CD14-positive monocyte (primary cell): ENCODE measurements at regions not wholly inside any gene's neighbourhood (a gene's known extent, or its start where the extent isn't known, plus 50 kb on each side); places are given as distances from the start of the nearest gene placed in this dataset.

Source experiments
- DNase-seq, 3 donors: peaks; one replicate each; pipeline ENCODE4 v3.0.0-alpha.2; 2011 to 2022
- H2AFZ ChIP-seq: 2 replicates; pipeline ENCODE4 v1.6.0; 2012; ENCODE audit warnings: mild to moderate bottlenecking, low read depth, low read length, inconsistent platforms; ENCODE audit not compliant: insufficient read depth, poor library complexity, severe bottlenecking
- H3K27ac ChIP-seq, 2 donors: 1 replicate in 1 of 2; 2 replicates in 1 of 2; pipeline ENCODE4 v1.5.1; 2012 to 2013; ENCODE audit warnings: low read length in 2 of 2, control low read depth in 1 of 2, inconsistent platforms in 1 of 2, low read depth in 1 of 2, mild to moderate bottlenecking in 1 of 2
- H3K27me3 ChIP-seq, 2 donors: one replicate each; pipeline versions ENCODE4 v1.6.0 to v1.6.1; 2011 to 2013; ENCODE audit warnings: low read length in 2 of 2; ENCODE audit not compliant: control insufficient read depth in 2 of 2, insufficient read depth in 2 of 2
- H3K36me3 ChIP-seq, 2 donors: replicated peaks in 1 of 2; 1 replicate in 1 of 2; 2 replicates in 1 of 2; pipeline versions ENCODE4 v1.5.1 to v1.6.1; 2012 to 2013; ENCODE audit warnings: low read length in 2 of 2, control low read depth in 1 of 2, inconsistent platforms in 1 of 2, mild to moderate bottlenecking in 1 of 2; ENCODE audit not compliant: insufficient read depth in 2 of 2, control insufficient read depth in 1 of 2
- H3K4me1 ChIP-seq, 2 donors: 1 replicate in 1 of 2; 2 replicates in 1 of 2; pipeline versions ENCODE4 v1.5.1 to v1.6.1; 2012 to 2013; ENCODE audit warnings: low read length in 2 of 2, control low read depth in 1 of 2, inconsistent platforms in 1 of 2, mild to moderate bottlenecking in 1 of 2, moderate library complexity in 1 of 2; ENCODE audit not compliant: insufficient read depth in 2 of 2, control insufficient read depth in 1 of 2
- H3K4me2 ChIP-seq: replicated peaks from 2 replicates; pipeline ENCODE3; 2012; ENCODE audit warnings: low read length, moderate library complexity, mild to moderate bottlenecking; ENCODE audit not compliant: poor library complexity, severe bottlenecking; ENCODE audit errors: extremely low read depth
- H3K4me3 ChIP-seq, 3 experiments: fragments of 200-600 bp in 1 of 3; sonication (generic) in 1 of 3; replicated peaks in 1 of 3; 1 replicate in 2 of 3; 2 replicates in 1 of 3; pipeline ENCODE4 v1.5.1; 2011 to 2013; ENCODE audit warnings: low read length in 3 of 3, mild to moderate bottlenecking in 3 of 3, control low read depth in 2 of 3, low read depth in 2 of 3, inconsistent platforms in 1 of 3, moderate library complexity in 1 of 3
- H3K79me2 ChIP-seq: 2 replicates; pipeline ENCODE4 v1.6.0; 2012; ENCODE audit warnings: mild to moderate bottlenecking, control low read depth, inconsistent platforms, low read length, moderate library complexity; ENCODE audit not compliant: insufficient read depth
- H3K9ac ChIP-seq: 2 replicates; pipeline ENCODE4 v1.6.0; 2017; ENCODE audit warnings: low read length, mild to moderate bottlenecking; ENCODE audit not compliant: insufficient read depth, poor library complexity, severe bottlenecking
- H3K9me3 ChIP-seq, 2 donors: replicated peaks in 1 of 2; 1 replicate in 1 of 2; 2 replicates in 1 of 2; pipeline versions ENCODE4 v1.5.1 to v1.6.1; 2012 to 2013; ENCODE audit warnings: low read length in 2 of 2, control low read depth in 1 of 2; ENCODE audit not compliant: control insufficient read depth in 1 of 2, insufficient read depth in 1 of 2
- H4K20me1 ChIP-seq: 2 replicates; pipeline ENCODE4 v1.6.0; 2012; ENCODE audit warnings: mild to moderate bottlenecking, low read length, control low read depth, moderate library complexity; ENCODE audit not compliant: insufficient read depth
- H3K27ac Mint-ChIP-seq, 7 donors: one replicate each; pipeline ENCODE4 v1.8.0; 2020; ENCODE audit warnings: mild to moderate bottlenecking in 7 of 7, mixed read lengths in 7 of 7, moderate library complexity in 6 of 7, inconsistent platforms in 2 of 7
- H3K27me3 Mint-ChIP-seq, 3 donors: one replicate each; pipeline ENCODE4 v1.8.0; 2021 to 2022; ENCODE audit warnings: low read depth in 3 of 3, mild to moderate bottlenecking in 3 of 3, mixed read lengths in 3 of 3, moderate library complexity in 3 of 3, inconsistent platforms in 1 of 3
- H3K36me3 Mint-ChIP-seq, 2 donors: one replicate each; pipeline ENCODE4 v1.8.0; 2020; ENCODE audit warnings: mixed read lengths in 2 of 2, inconsistent platforms in 1 of 2, mild to moderate bottlenecking in 1 of 2
- H3K4me1 Mint-ChIP-seq: one replicate; pipeline ENCODE4 v1.8.0; 2020; ENCODE audit warnings: mild to moderate bottlenecking, mixed read lengths
- H3K4me3 Mint-ChIP-seq, 2 donors: one replicate each; pipeline ENCODE4 v1.8.0; 2020; ENCODE audit warnings: mild to moderate bottlenecking in 2 of 2, mixed read lengths in 2 of 2, moderate library complexity in 1 of 2
- H3K9me3 Mint-ChIP-seq, 7 donors: one replicate each; pipeline ENCODE4 v1.8.0; 2020 to 2022; ENCODE audit warnings: mixed read lengths in 7 of 7, mild to moderate bottlenecking in 6 of 7, moderate library complexity in 6 of 7, inconsistent platforms in 2 of 7
- WGBS: methylation state at CpG from one replicate; pipeline ENCODE4 v1.1.5; 2013; ENCODE audit warnings: missing lambda C conversion rate; ENCODE audit not compliant: insufficient coverage; 5-methylcytosine and 5-hydroxymethylcytosine counted together
- intact Hi-C, 2 donors: fragments of 100-400 bp; cut with micrococcal nuclease; formaldehyde crosslinking; loops; one replicate each; pipeline versions ENCODE4 v1.15.0 to v1.15.1; 2023
- TF ChIP-seq, protein P1 (sequence below): fragments of 200-600 bp; IDR thresholded peaks from one replicate; pipeline ENCODE4 v1.8.0; 2022; ENCODE audit warnings: antibody characterized with exemption, mild to moderate bottlenecking

- no peak overlapping the region for H3K4me3 Mint-ChIP-seq
- no peak overlapping the region for H3K4me3 ChIP-seq
- no peak overlapping the region for H3K9ac ChIP-seq
- H2AFZ ChIP-seq: no peak overlapping the region
- H3K79me2 ChIP-seq: no peaks in the 10 kb centered on the region
- H3K9me3 ChIP-seq: no peaks in the 10 kb centered on the region
- peaks cover 1 to 7% (median 6%) of the 10 kb centered on the region in 3 donors for H3K27me3 Mint-ChIP-seq
- no peaks in the 10 kb centered on the region for H3K27me3 ChIP-seq
- TF ChIP-seq, protein P1, sequence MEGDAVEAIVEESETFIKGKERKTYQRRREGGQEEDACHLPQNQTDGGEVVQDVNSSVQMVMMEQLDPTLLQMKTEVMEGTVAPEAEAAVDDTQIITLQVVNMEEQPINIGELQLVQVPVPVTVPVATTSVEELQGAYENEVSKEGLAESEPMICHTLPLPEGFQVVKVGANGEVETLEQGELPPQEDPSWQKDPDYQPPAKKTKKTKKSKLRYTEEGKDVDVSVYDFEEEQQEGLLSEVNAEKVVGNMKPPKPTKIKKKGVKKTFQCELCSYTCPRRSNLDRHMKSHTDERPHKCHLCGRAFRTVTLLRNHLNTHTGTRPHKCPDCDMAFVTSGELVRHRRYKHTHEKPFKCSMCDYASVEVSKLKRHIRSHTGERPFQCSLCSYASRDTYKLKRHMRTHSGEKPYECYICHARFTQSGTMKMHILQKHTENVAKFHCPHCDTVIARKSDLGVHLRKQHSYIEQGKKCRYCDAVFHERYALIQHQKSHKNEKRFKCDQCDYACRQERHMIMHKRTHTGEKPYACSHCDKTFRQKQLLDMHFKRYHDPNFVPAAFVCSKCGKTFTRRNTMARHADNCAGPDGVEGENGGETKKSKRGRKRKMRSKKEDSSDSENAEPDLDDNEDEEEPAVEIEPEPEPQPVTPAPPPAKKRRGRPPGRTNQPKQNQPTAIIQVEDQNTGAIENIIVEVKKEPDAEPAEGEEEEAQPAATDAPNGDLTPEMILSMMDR: no peak
- intact Hi-C loops: no loop called here
- no peak overlapping the region for H3K4me2 ChIP-seq
- peak overlapping the region in 1 of 7 donors; percentile 10 for H3K27ac Mint-ChIP-seq
- 100% methylated on average over 6 of the region's 11 CpGs for WGBS
- no peaks in the 10 kb centered on the region for H3K4me1 ChIP-seq
- H3K4me1 Mint-ChIP-seq: peaks cover 2% of the 10 kb centered on the region
- H3K9me3 Mint-ChIP-seq: no peaks in the 10 kb centered on the region
- no peaks in the 10 kb centered on the region for H3K36me3 ChIP-seq
- DNase-seq: no peak
- H3K27ac ChIP-seq: no peak overlapping the region
- H3K36me3 Mint-ChIP-seq: no peaks in the 10 kb centered on the region
- H4K20me1 ChIP-seq: no peaks in the 10 kb centered on the region
These were observed 92.1 kb downstream of the MYCN start for GRCh38 chr2:16032282-16033031.

DNA sequence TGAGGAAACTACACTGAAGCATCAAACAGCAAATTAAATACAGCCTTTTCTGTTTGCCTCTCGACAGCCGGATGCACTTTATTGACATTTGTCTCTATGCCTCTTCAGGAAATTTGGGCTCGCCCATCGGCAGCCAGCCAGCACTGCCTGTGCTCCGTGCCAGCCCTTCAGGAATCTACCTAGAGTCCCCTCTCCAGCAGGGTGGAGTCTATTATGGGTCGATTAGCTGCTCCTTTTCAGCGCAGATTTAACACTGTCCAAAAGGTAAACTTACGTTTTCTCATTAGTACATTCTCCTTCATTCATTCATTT lies 91.5 kb downstream of the MYCN start:
- no peak overlapping the region for H3K27ac Mint-ChIP-seq
- Histone ChIP-seq H2AFZ (no peak overlapping the region), H3K9ac (no peak overlapping the region), H3K36me3 (no peaks in the 10 kb centered on the region), H3K4me2 (no peak overlapping the region), H4K20me1 (no peaks in the 10 kb centered on the region), H3K79me2 (no peaks in the 10 kb centered on the region), H3K9me3 (no peaks in the 10 kb centered on the region), H3K27ac (no peak overlapping the region), H3K4me1 (no peaks in the 10 kb centered on the region), H3K4me3 (no peak overlapping the region), H3K27me3 (no peaks in the 10 kb centered on the region)
- peaks cover 2% of the 10 kb centered on the region for H3K4me1 Mint-ChIP-seq
- H3K27me3 Mint-ChIP-seq: peaks cover 1 to 7% (median 6%) of the 10 kb centered on the region in 3 donors
- no peak for DNase-seq
- intact Hi-C loops: no loop called here
- no peaks in the 10 kb centered on the region for H3K36me3 Mint-ChIP-seq
- H3K4me3 Mint-ChIP-seq: no peak overlapping the region
- TF ChIP-seq, protein P1: no peak
- WGBS: no CpG with 5 or more reads among the region's 8 CpGs
- no peaks in the 10 kb centered on the region for H3K9me3 Mint-ChIP-seq
